ENCODE measurements at regions not wholly inside any gene's neighbourhood (a gene's known extent, or its start where the extent isn't known, plus 50 kb on each side); places are given as distances from the start of the nearest gene placed in this dataset.

DNA sequence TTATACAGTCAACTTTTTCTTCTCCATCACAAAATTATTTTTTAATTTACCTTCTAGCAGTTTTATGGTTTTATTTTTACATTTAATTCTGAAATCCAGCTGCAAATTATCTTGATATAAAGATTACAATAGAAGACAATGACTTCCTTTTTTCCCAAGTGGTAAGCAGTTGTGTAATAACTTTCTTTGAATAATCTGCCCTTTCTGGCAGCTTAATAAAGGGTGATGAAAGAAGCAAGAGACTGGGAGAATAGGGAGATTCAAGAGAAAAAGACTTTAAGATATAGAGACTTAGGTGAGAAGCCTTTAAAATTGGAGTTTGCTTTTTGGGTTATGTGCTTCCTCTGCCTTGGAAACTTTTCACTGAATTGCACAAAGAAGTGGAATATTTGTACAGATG is 100.4 kb upstream of the FREM1 start:
- ATAC-seq (ENCODE audit: low read depth) (no peak), DNase-seq (no peak)
- Mint-ChIP-seq H3K4me1 (no peaks in the 10 kb centered on the region), H3K36me3 (ENCODE audit: low read depth) (no peaks in the 10 kb centered on the region), H3K27ac (no peak overlapping the region), H3K27me3 (peaks cover 2% of the 10 kb centered on the region), H3K4me3 (no peak overlapping the region), H3K9me3 (peaks cover 2% of the 10 kb centered on the region)
- POLR2A ChIA-PET, result no interaction called here
- no peak for TF ChIP-seq CTCF (IDR thresholded peaks at IDR 0.05)
- intact Hi-C loops (cut with micrococcal nuclease), result no loop called here
- CTCF ChIA-PET, result no interaction called here

GRCh38 chr9:15007698-15008097 is 97.5 kb upstream of the FREM1 start:
- no peak for DNase-seq
- no peaks in the 10 kb centered on the region for H3K36me3 Mint-ChIP-seq (ENCODE audit: low read depth)
- CTCF ChIA-PET, result no interaction called here

GRCh38 chr9:14994738-14995137 is 84.5 kb upstream of the FREM1 start:
- intact Hi-C loops (cut with micrococcal nuclease), result no loop called here
- ATAC-seq (ENCODE audit: low read depth) (no peak), DNase-seq (no peak)
- TF ChIP-seq CTCF (IDR thresholded peaks at IDR 0.05), result no peak
- H3K27ac Mint-ChIP-seq, result no peak overlapping the region
- H3K36me3 Mint-ChIP-seq (ENCODE audit: low read depth), result no peaks in the 10 kb centered on the region
- no peaks in the 10 kb centered on the region for H3K9me3 Mint-ChIP-seq
- ChIA-PET CTCF (no interaction called here), POLR2A (no interaction called here)
- H3K4me3 Mint-ChIP-seq, result no peak overlapping the region
- peaks cover 8% of the 10 kb centered on the region for H3K4me1 Mint-ChIP-seq
- peaks cover 32% of the 10 kb centered on the region for H3K27me3 Mint-ChIP-seq

More at GRCh38 chr9:15007698-15008097, 97.5 kb upstream of the FREM1 start:
- Mint-ChIP-seq H3K27ac (no peak overlapping the region), H3K27me3 (no peaks in the 10 kb centered on the region), H3K9me3 (peaks cover 2% of the 10 kb centered on the region), H3K4me1 (no peaks in the 10 kb centered on the region), H3K4me3 (no peak overlapping the region)
- intact Hi-C loops (cut with micrococcal nuclease), result no loop called here
- no peak for ATAC-seq (ENCODE audit: low read depth)
- no peak for TF ChIP-seq CTCF (IDR thresholded peaks at IDR 0.05)
- POLR2A ChIA-PET, result no interaction called here

GRCh38 chr9:14993901-14994554 is 83.8 kb upstream of the FREM1 start:
- TF ChIP-seq CTCF (IDR thresholded peaks at IDR 0.05), result no peak
- DNase-seq (no peak), ATAC-seq (ENCODE audit: low read depth) (no peak)
- H3K27ac Mint-ChIP-seq, result no peak overlapping the region
- H3K36me3 Mint-ChIP-seq (ENCODE audit: low read depth), result no peaks in the 10 kb centered on the region
- peaks cover 32% of the 10 kb centered on the region for H3K27me3 Mint-ChIP-seq
- intact Hi-C loops (cut with micrococcal nuclease), result no loop called here
- H3K4me3 Mint-ChIP-seq, result no peak overlapping the region
- ChIA-PET POLR2A (no interaction called here), CTCF (no interaction called here)
- peaks cover 8% of the 10 kb centered on the region for H3K4me1 Mint-ChIP-seq
- H3K9me3 Mint-ChIP-seq, result no peaks in the 10 kb centered on the region

DNA sequence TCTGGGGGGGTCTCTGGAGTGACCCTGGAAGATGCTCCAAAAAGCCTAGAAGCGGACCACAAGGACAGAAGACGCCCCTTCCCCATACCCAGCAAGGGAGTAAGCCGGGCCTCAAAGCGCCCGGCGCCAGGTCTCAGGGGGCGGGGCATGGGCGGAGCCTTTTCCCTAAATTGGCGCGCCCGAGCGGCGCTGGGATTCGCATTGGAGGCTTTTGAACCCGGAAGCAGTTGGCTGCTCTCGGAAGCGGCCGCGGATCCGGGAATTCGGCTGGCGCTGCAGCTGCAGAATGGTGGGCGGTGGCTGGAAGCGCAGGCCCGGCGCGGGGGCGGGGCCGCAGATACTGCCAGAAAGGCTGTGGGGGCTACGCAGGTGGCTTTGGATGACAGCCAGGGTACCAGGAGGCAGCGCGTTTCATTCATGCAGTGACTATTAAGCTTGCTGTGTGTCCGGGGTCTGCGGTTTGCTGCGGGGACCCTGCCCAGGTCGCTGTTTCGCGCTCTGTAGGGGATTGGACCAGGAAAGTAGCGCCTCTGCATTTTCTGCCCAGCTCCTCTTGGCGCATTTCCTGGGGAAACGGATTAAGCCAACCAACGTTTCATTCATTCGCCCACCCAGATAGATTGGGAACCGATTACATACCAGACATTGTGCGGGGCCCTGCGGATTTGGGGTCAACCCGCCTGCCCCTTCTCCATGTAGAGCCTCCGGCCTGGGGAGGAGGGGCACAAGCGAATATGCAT is 83.0 kb upstream of the FREM1 start:
- POLR2A ChIA-PET, result no interaction called here
- Mint-ChIP-seq H3K36me3 (ENCODE audit: low read depth) (no peaks in the 10 kb centered on the region), H3K27me3 (peaks cover 32% of the 10 kb centered on the region), H3K9me3 (no peaks in the 10 kb centered on the region), H3K4me1 (peaks cover 8% of the 10 kb centered on the region), H3K27ac (no peak overlapping the region), H3K4me3 (peak overlapping the region; percentile 16)
- CTCF ChIA-PET, result no interaction called here
- TF ChIP-seq CTCF (IDR thresholded peaks at IDR 0.05), result no peak
- DNase-seq (no peak), ATAC-seq (ENCODE audit: low read depth) (no peak)
- intact Hi-C loops (cut with micrococcal nuclease), result no loop called here

Measured in activated B cell treated with CpG ODN at 0.5 μM for 24 hours (primary cell).